K562 (cell line): ENCODE measurements at regions not wholly inside any gene's neighbourhood (a gene's known extent, or its start where the extent isn't known, plus 50 kb on each side); places are given as distances from the start of the nearest gene placed in this dataset.

ENCODE experiments used
- CTBP1 ChIP-seq: fragments of 450-650 bp; IDR thresholded peaks from 2 replicates; pipeline ENCODE4 v1.6.1; 2016; ENCODE audit warnings: borderline replicate concordance
- GTF2E2 ChIP-seq: fragments of 200-800 bp; sonication (Bioruptor generic); IDR thresholded peaks from 2 replicates; pipeline ENCODE4 v1.6.1; 2016; ENCODE audit warnings: missing genetic modification characterization, missing compliant biosample characterization
- ZNF3 ChIP-seq: fragments of 250-450 bp; sonication (Bioruptor Pico); IDR thresholded peaks from 2 replicates; pipeline ENCODE4 v1.5.0; 2021; ENCODE audit warnings: mild to moderate bottlenecking, moderate library complexity
- TF ChIP-seq, protein P1 (sequence below): fragments of 450-650 bp; IDR thresholded peaks from 2 replicates; pipeline ENCODE4 v1.6.1; 2016; ENCODE audit warnings: low read depth
- TF ChIP-seq, protein P2 (sequence below), 2 experiments: fragments of 450-650 bp; IDR thresholded peaks; 2 replicates each; pipeline ENCODE4 v1.6.1; 2018; ENCODE audit warnings: mild to moderate bottlenecking in 2 of 2, low read depth in 1 of 2; ENCODE audit not compliant: partially characterized antibody in 2 of 2
- TF ChIP-seq, protein P3 (sequence below): sonication (generic); formaldehyde crosslinking; IDR thresholded peaks from 2 replicates; pipeline ENCODE4 v1.8.1; 2023; ENCODE audit warnings: mild to moderate bottlenecking, missing genetic modification reagents

DNA sequence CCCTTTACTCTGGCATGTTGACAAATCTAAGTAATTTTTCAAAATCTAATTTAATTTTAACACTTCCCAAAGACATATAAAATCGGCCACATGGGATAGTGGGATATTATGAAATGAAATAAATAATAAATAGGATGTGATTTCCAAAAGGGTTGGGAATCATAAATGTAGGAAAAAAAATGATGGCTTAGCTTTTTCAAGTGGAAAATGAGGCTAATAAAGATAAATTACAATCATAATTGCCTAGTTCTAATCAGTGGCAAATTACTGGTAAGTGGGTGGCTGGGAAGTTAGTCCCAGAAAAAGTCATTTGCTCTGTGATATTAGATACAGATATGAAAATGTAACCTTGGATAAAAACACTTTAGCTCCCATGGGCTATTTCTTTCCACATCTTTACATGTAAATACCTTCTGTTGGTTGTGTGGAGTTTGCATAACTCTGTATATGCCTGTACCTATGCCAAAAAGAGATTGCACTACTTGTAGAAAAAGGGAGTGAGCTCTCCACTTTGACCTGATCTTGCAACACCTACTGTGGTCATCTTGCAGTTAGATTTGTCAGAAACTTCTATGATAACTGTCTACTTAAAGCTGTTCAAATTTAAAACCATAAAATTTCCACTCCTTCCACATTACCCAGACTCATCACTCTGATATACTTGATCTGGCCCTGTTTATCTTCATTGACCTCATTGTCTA is 284.6 kb upstream of the KAZN start (continued):
- TF ChIP-seq, protein P1, sequence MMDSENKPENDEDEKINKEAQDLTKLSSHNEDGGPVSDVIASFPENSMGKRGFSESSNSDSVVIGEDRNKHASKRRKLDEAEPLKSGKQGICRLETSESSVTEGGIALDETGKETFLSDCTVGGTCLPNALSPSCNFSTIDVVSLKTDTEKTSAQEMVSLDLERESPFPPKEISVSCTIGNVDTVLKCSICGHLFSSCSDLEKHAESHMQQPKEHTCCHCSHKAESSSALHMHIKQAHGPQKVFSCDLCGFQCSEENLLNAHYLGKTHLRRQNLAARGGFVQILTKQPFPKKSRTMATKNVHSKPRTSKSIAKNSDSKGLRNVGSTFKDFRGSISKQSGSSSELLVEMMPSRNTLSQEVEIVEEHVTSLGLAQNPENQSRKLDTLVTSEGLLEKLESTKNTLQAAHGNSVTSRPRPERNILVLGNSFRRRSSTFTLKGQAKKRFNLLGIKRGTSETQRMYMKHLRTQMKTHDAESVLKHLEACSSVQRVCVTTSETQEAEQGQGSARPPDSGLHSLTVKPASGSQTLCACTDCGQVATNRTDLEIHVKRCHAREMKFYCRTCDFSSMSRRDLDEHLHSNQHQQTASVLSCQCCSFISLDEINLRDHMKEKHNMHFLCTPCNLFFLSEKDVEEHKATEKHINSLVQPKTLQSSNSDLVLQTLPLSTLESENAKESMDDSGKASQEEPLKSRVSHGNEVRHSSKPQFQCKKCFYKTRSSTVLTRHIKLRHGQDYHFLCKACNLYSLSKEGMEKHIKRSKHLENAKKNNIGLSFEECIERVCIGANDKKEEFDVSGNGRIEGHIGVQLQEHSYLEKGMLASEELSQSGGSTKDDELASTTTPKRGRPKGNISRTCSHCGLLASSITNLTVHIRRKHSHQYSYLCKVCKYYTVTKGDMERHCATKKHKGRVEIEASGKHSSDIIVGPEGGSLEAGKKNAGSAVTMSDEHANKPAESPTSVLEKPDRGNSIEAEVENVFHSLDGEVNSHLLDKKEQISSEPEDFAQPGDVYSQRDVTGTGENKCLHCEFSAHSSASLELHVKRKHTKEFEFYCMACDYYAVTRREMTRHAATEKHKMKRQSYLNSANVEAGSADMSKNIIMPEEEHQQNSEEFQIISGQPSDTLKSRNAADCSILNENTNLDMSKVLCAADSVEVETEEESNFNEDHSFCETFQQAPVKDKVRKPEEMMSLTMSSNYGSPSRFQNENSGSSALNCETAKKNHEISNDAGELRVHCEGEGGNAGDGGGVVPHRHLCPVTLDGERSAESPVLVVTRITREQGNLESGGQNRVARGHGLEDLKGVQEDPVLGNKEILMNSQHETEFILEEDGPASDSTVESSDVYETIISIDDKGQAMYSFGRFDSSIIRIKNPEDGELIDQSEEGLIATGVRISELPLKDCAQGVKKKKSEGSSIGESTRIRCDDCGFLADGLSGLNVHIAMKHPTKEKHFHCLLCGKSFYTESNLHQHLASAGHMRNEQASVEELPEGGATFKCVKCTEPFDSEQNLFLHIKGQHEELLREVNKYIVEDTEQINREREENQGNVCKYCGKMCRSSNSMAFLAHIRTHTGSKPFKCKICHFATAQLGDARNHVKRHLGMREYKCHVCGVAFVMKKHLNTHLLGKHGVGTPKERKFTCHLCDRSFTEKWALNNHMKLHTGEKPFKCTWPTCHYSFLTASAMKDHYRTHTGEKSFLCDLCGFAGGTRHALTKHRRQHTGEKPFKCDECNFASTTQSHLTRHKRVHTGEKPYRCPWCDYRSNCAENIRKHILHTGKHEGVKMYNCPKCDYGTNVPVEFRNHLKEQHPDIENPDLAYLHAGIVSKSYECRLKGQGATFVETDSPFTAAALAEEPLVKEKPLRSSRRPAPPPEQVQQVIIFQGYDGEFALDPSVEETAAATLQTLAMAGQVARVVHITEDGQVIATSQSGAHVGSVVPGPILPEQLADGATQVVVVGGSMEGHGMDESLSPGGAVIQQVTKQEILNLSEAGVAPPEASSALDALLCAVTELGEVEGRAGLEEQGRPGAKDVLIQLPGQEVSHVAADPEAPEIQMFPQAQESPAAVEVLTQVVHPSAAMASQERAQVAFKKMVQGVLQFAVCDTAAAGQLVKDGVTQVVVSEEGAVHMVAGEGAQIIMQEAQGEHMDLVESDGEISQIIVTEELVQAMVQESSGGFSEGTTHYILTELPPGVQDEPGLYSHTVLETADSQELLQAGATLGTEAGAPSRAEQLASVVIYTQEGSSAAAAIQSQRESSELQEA, result no peak
- no peak for TF ChIP-seq CTBP1
- no peak for TF ChIP-seq ZNF3 (CRISPR knock-in tag)
- TF ChIP-seq, protein P2, sequence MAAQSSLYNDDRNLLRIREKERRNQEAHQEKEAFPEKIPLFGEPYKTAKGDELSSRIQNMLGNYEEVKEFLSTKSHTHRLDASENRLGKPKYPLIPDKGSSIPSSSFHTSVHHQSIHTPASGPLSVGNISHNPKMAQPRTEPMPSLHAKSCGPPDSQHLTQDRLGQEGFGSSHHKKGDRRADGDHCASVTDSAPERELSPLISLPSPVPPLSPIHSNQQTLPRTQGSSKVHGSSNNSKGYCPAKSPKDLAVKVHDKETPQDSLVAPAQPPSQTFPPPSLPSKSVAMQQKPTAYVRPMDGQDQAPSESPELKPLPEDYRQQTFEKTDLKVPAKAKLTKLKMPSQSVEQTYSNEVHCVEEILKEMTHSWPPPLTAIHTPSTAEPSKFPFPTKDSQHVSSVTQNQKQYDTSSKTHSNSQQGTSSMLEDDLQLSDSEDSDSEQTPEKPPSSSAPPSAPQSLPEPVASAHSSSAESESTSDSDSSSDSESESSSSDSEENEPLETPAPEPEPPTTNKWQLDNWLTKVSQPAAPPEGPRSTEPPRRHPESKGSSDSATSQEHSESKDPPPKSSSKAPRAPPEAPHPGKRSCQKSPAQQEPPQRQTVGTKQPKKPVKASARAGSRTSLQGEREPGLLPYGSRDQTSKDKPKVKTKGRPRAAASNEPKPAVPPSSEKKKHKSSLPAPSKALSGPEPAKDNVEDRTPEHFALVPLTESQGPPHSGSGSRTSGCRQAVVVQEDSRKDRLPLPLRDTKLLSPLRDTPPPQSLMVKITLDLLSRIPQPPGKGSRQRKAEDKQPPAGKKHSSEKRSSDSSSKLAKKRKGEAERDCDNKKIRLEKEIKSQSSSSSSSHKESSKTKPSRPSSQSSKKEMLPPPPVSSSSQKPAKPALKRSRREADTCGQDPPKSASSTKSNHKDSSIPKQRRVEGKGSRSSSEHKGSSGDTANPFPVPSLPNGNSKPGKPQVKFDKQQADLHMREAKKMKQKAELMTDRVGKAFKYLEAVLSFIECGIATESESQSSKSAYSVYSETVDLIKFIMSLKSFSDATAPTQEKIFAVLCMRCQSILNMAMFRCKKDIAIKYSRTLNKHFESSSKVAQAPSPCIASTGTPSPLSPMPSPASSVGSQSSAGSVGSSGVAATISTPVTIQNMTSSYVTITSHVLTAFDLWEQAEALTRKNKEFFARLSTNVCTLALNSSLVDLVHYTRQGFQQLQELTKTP (IDR thresholded peaks at IDR 0.05; ENCODE audit: low read depth in 1 of 2, partially characterized antibody in 2 of 2), result no peak
- TF ChIP-seq, protein P3, sequence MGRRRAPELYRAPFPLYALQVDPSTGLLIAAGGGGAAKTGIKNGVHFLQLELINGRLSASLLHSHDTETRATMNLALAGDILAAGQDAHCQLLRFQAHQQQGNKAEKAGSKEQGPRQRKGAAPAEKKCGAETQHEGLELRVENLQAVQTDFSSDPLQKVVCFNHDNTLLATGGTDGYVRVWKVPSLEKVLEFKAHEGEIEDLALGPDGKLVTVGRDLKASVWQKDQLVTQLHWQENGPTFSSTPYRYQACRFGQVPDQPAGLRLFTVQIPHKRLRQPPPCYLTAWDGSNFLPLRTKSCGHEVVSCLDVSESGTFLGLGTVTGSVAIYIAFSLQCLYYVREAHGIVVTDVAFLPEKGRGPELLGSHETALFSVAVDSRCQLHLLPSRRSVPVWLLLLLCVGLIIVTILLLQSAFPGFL, result no peak
- TF ChIP-seq GTF2E2 (tag), result no peak
